Caco-2 (cell line): ENCODE measurements at regions not wholly inside any gene's neighbourhood (a gene's known extent, or its start where the extent isn't known, plus 50 kb on each side); places are given as distances from the start of the nearest gene placed in this dataset.

Experiments
- BruUV-seq: library from RNA; stranded (reverse); fragments of 400-500 nt; replicated peaks from 2 replicates; lab custom pipeline; 2021; lab: Mats Ljungman, UMichigan
- CTCF ChIA-PET: fragments of 300-600 bp; sonication (Branson Sonifier 250); formaldehyde crosslinking; loops from one replicate; lab custom pipeline; 2022; ENCODE audit warnings: antibody characterized with exemption; lab: Charles Lee
- POLR2A ChIA-PET: fragments of 300-600 bp; sonication (Branson Sonifier 250); formaldehyde crosslinking; loops from one replicate; lab custom pipeline; 2022; ENCODE audit warnings: antibody characterized with exemption; lab: Charles Lee
- DNase-seq, 2 experiments: peaks; one replicate each; pipeline versions ENCODE4 v3.0.0 to v3.0.0-alpha.2; 2020 to 2022
- H3K27me3 ChIP-seq: replicated peaks from 2 replicates; pipeline ENCODE4 v1.6.0; 2011; ENCODE audit warnings: low read length; ENCODE audit not compliant: control insufficient read depth, insufficient read depth
- H3K36me3 ChIP-seq: 2 replicates; pipeline ENCODE4 v1.5.1; 2011; ENCODE audit warnings: low read length; ENCODE audit not compliant: control insufficient read depth, insufficient read depth
- H3K4me1 ChIP-seq: fragments of 250-450 bp; sonication (Bioruptor Pico); 2 replicates; pipeline ENCODE4 v1.5.1; 2020; ENCODE audit warnings: mild to moderate bottlenecking
- H3K4me3 ChIP-seq: 2 replicates; pipeline ENCODE4 v1.5.1; 2011; ENCODE audit warnings: low read depth, mild to moderate bottlenecking, control low read depth, low read length
- H3K9me3 ChIP-seq: fragments of 250-450 bp; sonication (Bioruptor Pico); 2 replicates; pipeline ENCODE4 v1.5.1; 2020; ENCODE audit warnings: mild to moderate bottlenecking, moderate library complexity
- H3K27ac Mint-ChIP-seq: one replicate; pipeline ENCODE4 v1.8.0; 2022; ENCODE audit warnings: mixed read lengths; ENCODE audit not compliant: unreplicated experiment
- H3K27me3 Mint-ChIP-seq: one replicate; pipeline ENCODE4 v1.8.0; 2022; ENCODE audit warnings: mixed read lengths; ENCODE audit not compliant: insufficient read depth, unreplicated experiment
- H3K36me3 Mint-ChIP-seq: one replicate; pipeline ENCODE4 v1.8.0; 2022; ENCODE audit warnings: mild to moderate bottlenecking, mixed read lengths; ENCODE audit not compliant: insufficient read depth, unreplicated experiment
- H3K4me1 Mint-ChIP-seq: one replicate; pipeline ENCODE4 v1.8.0; 2022; ENCODE audit warnings: low read depth, mixed read lengths; ENCODE audit not compliant: unreplicated experiment
- H3K4me3 Mint-ChIP-seq: one replicate; pipeline ENCODE4 v1.8.0; 2022; ENCODE audit warnings: mild to moderate bottlenecking, moderate library complexity, mixed read lengths; ENCODE audit not compliant: unreplicated experiment
- H3K9me3 Mint-ChIP-seq: one replicate; pipeline ENCODE4 v1.8.0; 2022; ENCODE audit warnings: mixed read lengths; ENCODE audit not compliant: unreplicated experiment
- CTCF ChIP-seq, 2 experiments: fragments of 200-600 bp in 1 of 2; IDR thresholded peaks; 1 replicate in 1 of 2; 2 replicates in 1 of 2; pipeline versions ENCODE4 v1.5.1 to v1.8.0; 2011 to 2022; ENCODE audit warnings: antibody characterized with exemption in 1 of 2, control low read depth in 1 of 2, inconsistent platforms in 1 of 2, low read depth in 1 of 2, low read length in 1 of 2, mild to moderate bottlenecking in 1 of 2, moderate library complexity in 1 of 2; ENCODE audit not compliant: insufficient read depth in 1 of 2, severe bottlenecking in 1 of 2, unreplicated experiment in 1 of 2
- intact Hi-C: fragments of 100-400 bp; cut with micrococcal nuclease; formaldehyde crosslinking; loops from one replicate; pipeline ENCODE4 v1.10.0; 2022; ENCODE audit not compliant: unreplicated experiment

GRCh38 chr1:38696371-38696770 lies 163.2 kb downstream of the RRAGC start:
- Histone ChIP-seq H3K9me3 (no peaks in the 10 kb centered on the region), H3K4me1 (no peaks in the 10 kb centered on the region), H3K36me3 (no peaks in the 10 kb centered on the region), H3K27me3 (no peaks in the 10 kb centered on the region), H3K4me3 (no peak overlapping the region)
- H3K36me3 Mint-ChIP-seq, result no peaks in the 10 kb centered on the region
- no peak overlapping the region for H3K27ac Mint-ChIP-seq
- no peaks in the 10 kb centered on the region for H3K9me3 Mint-ChIP-seq
- POLR2A ChIA-PET, result no interaction called here
- no peak for DNase-seq
- H3K4me3 Mint-ChIP-seq, result no peak overlapping the region
- TF ChIP-seq CTCF (IDR thresholded peaks at IDR 0.05; ENCODE audit: insufficient read depth in 1 of 2, low read depth in 1 of 2, low read length in 1 of 2, severe bottlenecking in 1 of 2, unreplicated experiment in 1 of 2), result no peak
- no peaks in the 10 kb centered on the region for H3K4me1 Mint-ChIP-seq
- H3K27me3 Mint-ChIP-seq, result peaks cover 4% of the 10 kb centered on the region
- intact Hi-C loops, result no loop called here
- BruUV-seq, result no TSS peak
- CTCF ChIA-PET, result no interaction called here

DNA sequence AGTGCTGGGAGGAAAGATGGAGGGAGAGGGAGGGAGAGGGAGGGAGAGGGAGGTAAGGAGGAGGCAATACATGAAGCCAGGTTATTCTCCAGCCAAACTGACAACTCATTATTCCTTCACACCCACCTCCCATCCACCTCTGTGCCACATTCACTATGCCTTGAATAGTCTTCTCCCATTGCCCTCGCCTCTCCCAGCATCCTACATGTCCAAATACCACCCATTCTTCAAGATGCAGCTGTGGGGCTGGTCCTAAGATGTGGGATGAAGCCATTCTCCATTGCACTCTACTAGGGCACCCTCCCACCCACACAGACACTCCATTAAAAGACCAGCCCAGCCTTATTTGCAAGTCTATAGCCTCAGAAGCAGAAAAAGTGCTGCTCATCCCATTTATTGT lies 165.8 kb downstream of the RRAGC start:
- TF ChIP-seq CTCF (IDR thresholded peaks at IDR 0.05; ENCODE audit: insufficient read depth in 1 of 2, low read depth in 1 of 2, low read length in 1 of 2, severe bottlenecking in 1 of 2, unreplicated experiment in 1 of 2), result no peak
- Mint-ChIP-seq H3K27ac (no peak overlapping the region), H3K36me3 (no peaks in the 10 kb centered on the region), H3K27me3 (peaks cover 5% of the 10 kb centered on the region), H3K9me3 (no peaks in the 10 kb centered on the region), H3K4me3 (no peak overlapping the region), H3K4me1 (no peaks in the 10 kb centered on the region)
- H3K27me3 ChIP-seq, result no peaks in the 10 kb centered on the region
- no peak overlapping the region for H3K4me3 ChIP-seq
- no TSS peak for BruUV-seq
- intact Hi-C loops, result no loop called here
- H3K9me3 ChIP-seq, result no peaks in the 10 kb centered on the region
- ChIA-PET POLR2A (no interaction called here), CTCF (no interaction called here)
- DNase-seq, result no peak
- H3K36me3 ChIP-seq, result no peaks in the 10 kb centered on the region
- H3K4me1 ChIP-seq, result no peaks in the 10 kb centered on the region

- Histone ChIP-seq H3K27me3 (no peaks in the 10 kb centered on the region), H3K9me3 (no peaks in the 10 kb centered on the region), H3K4me3 (no peak overlapping the region), H3K36me3 (no peaks in the 10 kb centered on the region), H3K4me1 (no peaks in the 10 kb centered on the region)
- Mint-ChIP-seq H3K27ac (no peak overlapping the region), H3K4me1 (no peaks in the 10 kb centered on the region), H3K27me3 (peaks cover 6% of the 10 kb centered on the region), H3K4me3 (no peak overlapping the region), H3K36me3 (no peaks in the 10 kb centered on the region), H3K9me3 (no peaks in the 10 kb centered on the region)
- CTCF ChIA-PET, result no interaction called here
- TF ChIP-seq CTCF (IDR thresholded peaks at IDR 0.05; ENCODE audit: insufficient read depth in 1 of 2, low read depth in 1 of 2, low read length in 1 of 2, severe bottlenecking in 1 of 2, unreplicated experiment in 1 of 2), result no peak
- no peak for DNase-seq
- intact Hi-C loops, result no loop called here
- POLR2A ChIA-PET, result no interaction called here
- no TSS peak for BruUV-seq
Observed at GRCh38 chr1:38693031-38693430, 166.5 kb downstream of the RRAGC start.
